ENCODE measurements at regions not wholly inside any gene's neighbourhood (a gene's known extent, or its start where the extent isn't known, plus 50 kb on each side); places are given as distances from the start of the nearest gene placed in this dataset.

- H3K4me1 ChIP-seq (ENCODE audit: control insufficient read depth, insufficient read depth, low read length) = no peaks in the 10 kb centered on the region
- no peaks in the 10 kb centered on the region for H3K9me3 ChIP-seq (ENCODE audit: control insufficient read depth, insufficient read depth, low read length)
- no peaks in the 10 kb centered on the region for H3K27me3 Mint-ChIP-seq (ENCODE audit: low read depth in 2 of 2)
- intact Hi-C loops (cut with micrococcal nuclease) = no loop called here
- H3K9me3 Mint-ChIP-seq = peaks cover 13 to 15% of the 10 kb centered on the region in 2 donors
- TF ChIP-seq CTCF (IDR thresholded peaks at IDR 0.05) = no peak
- no peaks in the 10 kb centered on the region for H3K4me1 Mint-ChIP-seq
- no peaks in the 10 kb centered on the region for H3K36me3 Mint-ChIP-seq
- no peaks in the 10 kb centered on the region for H3K27me3 ChIP-seq (ENCODE audit: control insufficient read depth, insufficient read depth, low read length)
- H3K27ac ChIP-seq (ENCODE audit: low read length) = no peak overlapping the region
- no peak for DNase-seq
- no peak for ATAC-seq
- 85% methylated on average over 4 of the region's 4 CpGs for WGBS (ENCODE audit: insufficient coverage)
- no peaks in the 10 kb centered on the region for H3K36me3 ChIP-seq (ENCODE audit: control insufficient read depth, insufficient read depth, low read length)
- no peak overlapping the region for H3K27ac Mint-ChIP-seq
- no peak overlapping the region for H3K4me3 ChIP-seq (ENCODE audit: low read length)
- no peak overlapping the region for H3K4me3 Mint-ChIP-seq
Measured at GRCh38 chr4:24172406-24172805, 282.6 kb upstream of the PPARGC1A start.

- TF ChIP-seq CTCF (IDR thresholded peaks at IDR 0.05) = no peak
- Histone ChIP-seq H3K9me3 (ENCODE audit: control insufficient read depth, insufficient read depth, low read length) (no peaks in the 10 kb centered on the region), H3K27me3 (ENCODE audit: control insufficient read depth, insufficient read depth, low read length) (no peaks in the 10 kb centered on the region), H3K4me1 (ENCODE audit: control insufficient read depth, insufficient read depth, low read length) (no peaks in the 10 kb centered on the region), H3K36me3 (ENCODE audit: control insufficient read depth, insufficient read depth, low read length) (no peaks in the 10 kb centered on the region), H3K27ac (ENCODE audit: low read length) (no peak overlapping the region), H3K4me3 (ENCODE audit: low read length) (no peak overlapping the region)
- H3K9me3 Mint-ChIP-seq = peaks cover 10 to 14% of the 10 kb centered on the region in 2 donors
- H3K4me3 Mint-ChIP-seq = no peak overlapping the region
- H3K27ac Mint-ChIP-seq = no peak overlapping the region
- DNase-seq (no peak), ATAC-seq (no peak)
- intact Hi-C loops (cut with micrococcal nuclease) = no loop called here
- no peaks in the 10 kb centered on the region for H3K27me3 Mint-ChIP-seq (ENCODE audit: low read depth in 2 of 2)
- no peaks in the 10 kb centered on the region for H3K36me3 Mint-ChIP-seq
- no peaks in the 10 kb centered on the region for H3K4me1 Mint-ChIP-seq
Measured at GRCh38 chr4:24169956-24170355, 280.1 kb upstream of the PPARGC1A start.

GRCh38 chr4:24168658-24169057, 278.8 kb upstream of the PPARGC1A start:
- TF ChIP-seq CTCF (IDR thresholded peaks at IDR 0.05) = no peak
- no peaks in the 10 kb centered on the region for H3K36me3 ChIP-seq (ENCODE audit: control insufficient read depth, insufficient read depth, low read length)
- ATAC-seq (no peak), DNase-seq (no peak)
- intact Hi-C loops (cut with micrococcal nuclease) = no loop called here
- H3K36me3 Mint-ChIP-seq = no peaks in the 10 kb centered on the region
- H3K27me3 Mint-ChIP-seq (ENCODE audit: low read depth in 2 of 2) = no peaks in the 10 kb centered on the region
- H3K4me3 ChIP-seq (ENCODE audit: low read length) = no peak overlapping the region
- WGBS (ENCODE audit: insufficient coverage) = no CpG with 5 or more reads among the region's 2 CpGs
- H3K9me3 Mint-ChIP-seq = peaks cover 14% of the 10 kb centered on the region in 2 donors
- H3K4me3 Mint-ChIP-seq = no peak overlapping the region
- H3K4me1 Mint-ChIP-seq = no peaks in the 10 kb centered on the region
- H3K27me3 ChIP-seq (ENCODE audit: control insufficient read depth, insufficient read depth, low read length) = no peaks in the 10 kb centered on the region
- no peak overlapping the region for H3K27ac Mint-ChIP-seq
- no peak overlapping the region for H3K27ac ChIP-seq (ENCODE audit: low read length)
- H3K4me1 ChIP-seq (ENCODE audit: control insufficient read depth, insufficient read depth, low read length) = no peaks in the 10 kb centered on the region
- H3K9me3 ChIP-seq (ENCODE audit: control insufficient read depth, insufficient read depth, low read length) = no peaks in the 10 kb centered on the region

GRCh38 chr4:24166501-24166900, 276.7 kb upstream of the PPARGC1A start:
- Mint-ChIP-seq H3K27me3 (ENCODE audit: low read depth in 2 of 2) (no peaks in the 10 kb centered on the region), H3K36me3 (no peaks in the 10 kb centered on the region), H3K27ac (no peak overlapping the region), H3K9me3 (peaks cover 15 to 16% of the 10 kb centered on the region in 2 donors), H3K4me1 (no peaks in the 10 kb centered on the region), H3K4me3 (no peak overlapping the region)
- Histone ChIP-seq H3K9me3 (ENCODE audit: control insufficient read depth, insufficient read depth, low read length) (no peaks in the 10 kb centered on the region), H3K27me3 (ENCODE audit: control insufficient read depth, insufficient read depth, low read length) (no peaks in the 10 kb centered on the region), H3K27ac (ENCODE audit: low read length) (no peak overlapping the region), H3K4me1 (ENCODE audit: control insufficient read depth, insufficient read depth, low read length) (no peaks in the 10 kb centered on the region), H3K36me3 (ENCODE audit: control insufficient read depth, insufficient read depth, low read length) (no peaks in the 10 kb centered on the region), H3K4me3 (ENCODE audit: low read length) (no peak overlapping the region)
- no peak for TF ChIP-seq CTCF (IDR thresholded peaks at IDR 0.05)
- DNase-seq = no peak
- 100% methylated on average over 1 of the region's 1 CpG for WGBS (ENCODE audit: insufficient coverage)
- intact Hi-C loops (cut with micrococcal nuclease) = no loop called here
- ATAC-seq = no peak
